Lower leg skin (tissue), 4 donors: ENCODE measurements at regions not wholly inside any gene's neighbourhood (a gene's known extent, or its start where the extent isn't known, plus 50 kb on each side); places are given as distances from the start of the nearest gene placed in this dataset.

ENCODE experiments used
- DNase-seq, 2 donors: peaks; one replicate each; pipeline ENCODE4 v3.0.0-alpha.2; 2019; ENCODE audit warnings: low spot score in 2 of 2
- H3K4me3 ChIP-seq: fragments of 200-600 bp; sonication (generic); 2 replicates; pipeline ENCODE4 v1.5.1; 2017; ENCODE audit warnings: mild to moderate bottlenecking, low read depth; ENCODE audit not compliant: poor library complexity, severe bottlenecking
- POLR2A ChIP-seq, 2 donors: fragments of 450-650 bp; IDR thresholded peaks; one replicate each; pipeline ENCODE4 v1.6.1; 2016 to 2017; ENCODE audit warnings: antibody characterized with exemption in 2 of 2, mild to moderate bottlenecking in 1 of 2, moderate library complexity in 1 of 2
- WGBS, 2 donors: methylation state at CpG; one replicate each; pipeline ENCODE4 v1.1.5; 2018; 5-methylcytosine and 5-hydroxymethylcytosine counted together
- intact Hi-C: fragments of 100-400 bp; cut with DNase I; formaldehyde crosslinking; loops from one replicate; pipeline ENCODE4 v1.15.0; 2023; ENCODE audit warnings: low total_unique reads
- TF ChIP-seq, protein P1 (sequence below), 3 donors: fragments of 450-650 bp; IDR thresholded peaks; one replicate each; pipeline ENCODE4 v1.5.1; 2016; ENCODE audit warnings: antibody characterized with exemption in 3 of 3, mild to moderate bottlenecking in 3 of 3, moderate library complexity in 2 of 3

DNA sequence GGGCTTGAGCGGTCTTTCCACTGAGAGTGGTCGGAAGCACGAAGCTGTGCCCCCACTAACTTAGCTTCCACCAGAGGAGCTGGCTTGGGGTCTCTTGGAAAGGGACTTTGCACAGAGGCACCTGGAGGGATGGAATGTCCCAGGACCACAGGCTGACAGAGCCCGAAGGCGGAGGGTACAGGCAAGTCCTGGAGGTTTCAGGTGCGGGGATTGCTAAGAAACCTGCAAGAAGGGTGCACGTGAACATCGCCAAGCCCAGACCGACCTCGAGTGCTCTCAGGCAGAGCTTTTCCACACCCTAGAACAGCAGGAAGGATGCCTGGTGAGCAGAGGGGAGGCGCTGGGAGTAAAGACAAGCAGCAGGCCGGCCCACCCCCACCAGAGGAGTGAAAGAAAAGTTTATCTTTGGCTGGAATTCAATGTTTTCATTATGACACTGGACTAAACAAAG is 61.6 kb downstream of the SERPINA3 start:
- intact Hi-C loops = no loop called here
- DNase-seq = peak in 1 of 2 donors; percentile 75
- H3K4me3 ChIP-seq = no peak overlapping the region
- WGBS, 2 donors = 72 to 80% methylated on average over 12 of the region's 12 CpGs
- no peak for TF ChIP-seq POLR2A (IDR thresholded peaks at IDR 0.05)
- TF ChIP-seq, protein P1, sequence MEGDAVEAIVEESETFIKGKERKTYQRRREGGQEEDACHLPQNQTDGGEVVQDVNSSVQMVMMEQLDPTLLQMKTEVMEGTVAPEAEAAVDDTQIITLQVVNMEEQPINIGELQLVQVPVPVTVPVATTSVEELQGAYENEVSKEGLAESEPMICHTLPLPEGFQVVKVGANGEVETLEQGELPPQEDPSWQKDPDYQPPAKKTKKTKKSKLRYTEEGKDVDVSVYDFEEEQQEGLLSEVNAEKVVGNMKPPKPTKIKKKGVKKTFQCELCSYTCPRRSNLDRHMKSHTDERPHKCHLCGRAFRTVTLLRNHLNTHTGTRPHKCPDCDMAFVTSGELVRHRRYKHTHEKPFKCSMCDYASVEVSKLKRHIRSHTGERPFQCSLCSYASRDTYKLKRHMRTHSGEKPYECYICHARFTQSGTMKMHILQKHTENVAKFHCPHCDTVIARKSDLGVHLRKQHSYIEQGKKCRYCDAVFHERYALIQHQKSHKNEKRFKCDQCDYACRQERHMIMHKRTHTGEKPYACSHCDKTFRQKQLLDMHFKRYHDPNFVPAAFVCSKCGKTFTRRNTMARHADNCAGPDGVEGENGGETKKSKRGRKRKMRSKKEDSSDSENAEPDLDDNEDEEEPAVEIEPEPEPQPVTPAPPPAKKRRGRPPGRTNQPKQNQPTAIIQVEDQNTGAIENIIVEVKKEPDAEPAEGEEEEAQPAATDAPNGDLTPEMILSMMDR (IDR thresholded peaks at IDR 0.05) = no peak
